ENCODE measurements at regions not wholly inside any gene's neighbourhood (a gene's known extent, or its start where the extent isn't known, plus 50 kb on each side); places are given as distances from the start of the nearest gene placed in this dataset.

GRCh38 chr3:94258851-94259250 lies 196.0 kb downstream of the NSUN3 start:
- DNase-seq (ENCODE audit: low read depth, low spot score): no peak

GRCh38 chr3:94259291-94259690 lies 196.4 kb downstream of the NSUN3 start:
- DNase-seq (ENCODE audit: low read depth, low spot score): no peak

- no peak for DNase-seq (ENCODE audit: low read depth, low spot score)
Observed at GRCh38 chr3:94269763-94270162, 206.9 kb downstream of the NSUN3 start.

GRCh38 chr3:94272016-94272415 lies 209.2 kb downstream of the NSUN3 start:
- no peak for DNase-seq (ENCODE audit: low read depth, low spot score)

GRCh38 chr3:94280958-94281357 lies 218.1 kb downstream of the NSUN3 start:
- DNase-seq (ENCODE audit: low read depth, low spot score): no peak

GRCh38 chr3:94285872-94286271 lies 223.0 kb downstream of the NSUN3 start:
- DNase-seq (ENCODE audit: low read depth, low spot score): no peak

- DNase-seq (ENCODE audit: low read depth, low spot score): no peak
Observed at GRCh38 chr3:94291686-94292085, 228.8 kb downstream of the NSUN3 start.

- DNase-seq (ENCODE audit: low read depth, low spot score): no peak
Observed at GRCh38 chr3:94292151-94292550, 229.3 kb downstream of the NSUN3 start.

GRCh38 chr3:94293793-94294195 lies 230.9 kb downstream of the NSUN3 start:
- DNase-seq (ENCODE audit: low read depth, low spot score): no peak

- no peak for DNase-seq (ENCODE audit: low read depth, low spot score)
Observed at GRCh38 chr3:94294806-94295205, 231.9 kb downstream of the NSUN3 start.

GRCh38 chr3:94299716-94300115 lies 236.9 kb downstream of the NSUN3 start:
- DNase-seq (ENCODE audit: low read depth, low spot score): no peak

GRCh38 chr3:94301366-94301765 lies 238.5 kb downstream of the NSUN3 start:
- no peak for DNase-seq (ENCODE audit: low read depth, low spot score)

GRCh38 chr3:94303266-94303665 lies 240.4 kb downstream of the NSUN3 start:
- DNase-seq (ENCODE audit: low read depth, low spot score): no peak

GRCh38 chr3:94303897-94304296 lies 241.0 kb downstream of the NSUN3 start:
- DNase-seq (ENCODE audit: low read depth, low spot score): no peak

GRCh38 chr3:94304954-94305353 lies 242.1 kb downstream of the NSUN3 start:
- DNase-seq (ENCODE audit: low read depth, low spot score): no peak

- no peak for DNase-seq (ENCODE audit: low read depth, low spot score)
Observed at GRCh38 chr3:94305835-94306611, 243.2 kb downstream of the NSUN3 start.

GRCh38 chr3:94307588-94307987 lies 244.7 kb downstream of the NSUN3 start:
- DNase-seq (ENCODE audit: low read depth, low spot score): no peak

- DNase-seq (ENCODE audit: low read depth, low spot score): no peak
Observed at GRCh38 chr3:94308767-94309166, 245.9 kb downstream of the NSUN3 start.

GRCh38 chr3:94310341-94311135 lies 247.7 kb downstream of the NSUN3 start:
- DNase-seq (ENCODE audit: low read depth, low spot score): no peak

- DNase-seq (ENCODE audit: low read depth, low spot score): no peak
Observed at GRCh38 chr3:94311651-94312050, 248.8 kb downstream of the NSUN3 start.

GRCh38 chr3:94314218-94314883 lies 251.5 kb downstream of the NSUN3 start:
- no peak for DNase-seq (ENCODE audit: low read depth, low spot score)

- no peak for DNase-seq (ENCODE audit: low read depth, low spot score)
Observed at GRCh38 chr3:94317017-94317416, 254.2 kb downstream of the NSUN3 start.
